SK-N-SH (cell line): ENCODE measurements at regions not wholly inside any gene's neighbourhood (a gene's known extent, or its start where the extent isn't known, plus 50 kb on each side); places are given as distances from the start of the nearest gene placed in this dataset.

ENCODE experiments used
- CTCF ChIA-PET: fragments of 300-600, 350-600 bp; formaldehyde crosslinking; extraction: SDS; loops from one replicate; lab custom pipeline; 2021; lab: Yijun Ruan, JAX
- POLR2A ChIA-PET: fragments of 350-600 bp; sonication (Branson Sonifier 250); formaldehyde crosslinking; extraction: SDS; loops from one replicate; lab custom pipeline; 2020; ENCODE audit warnings: antibody characterized with exemption, inconsistent platforms; lab: Yijun Ruan, JAX
- DNase-seq: peaks from one replicate; pipeline ENCODE4 v3.0.0; 2012
- H2AFZ ChIP-seq: fragments of 200-600 bp; sonication (generic); 2 replicates; pipeline ENCODE4 v1.8.1; 2016; ENCODE audit warnings: antibody characterized with exemption, mild to moderate bottlenecking, low read depth
- H3F3A ChIP-seq: fragments of 200-600 bp; sonication (generic); replicated peaks from 2 replicates; pipeline ENCODE3; 2016; ENCODE audit warnings: antibody characterized with exemption, mild to moderate bottlenecking; ENCODE audit not compliant: insufficient read depth
- H3K27ac ChIP-seq, 2 experiments: fragments of 200-500 bp in 1 of 2; fragments of 200-600 bp in 1 of 2; sonication (Bioruptor generic) in 1 of 2; sonication (generic), shearing (Covaris generic) in 1 of 2; 2 replicates each; pipeline versions ENCODE4 v1.5.1 to v1.6.1; 2014 to 2016; ENCODE audit warnings: low read depth in 2 of 2, inconsistent platforms in 1 of 2, low read length in 1 of 2, mild to moderate bottlenecking in 1 of 2, mixed read lengths in 1 of 2
- H3K27me3 ChIP-seq: fragments of 200-600 bp; sonication (generic), shearing (Covaris generic); 2 replicates; pipeline ENCODE4 v1.6.1; 2016; ENCODE audit warnings: mixed run types; ENCODE audit not compliant: insufficient read depth
- H3K36me3 ChIP-seq, 2 experiments: fragments of 200-500 bp in 1 of 2; fragments of 200-600 bp in 1 of 2; sonication (Bioruptor generic) in 1 of 2; sonication (generic) in 1 of 2; replicated peaks in 1 of 2; 2 replicates each; pipeline versions ENCODE3 to v1.5.1; 2014 to 2016; ENCODE audit warnings: low read length in 1 of 2, mild to moderate bottlenecking in 1 of 2; ENCODE audit not compliant: insufficient read depth in 2 of 2, control insufficient read depth in 1 of 2
- H3K4me1 ChIP-seq, 2 experiments: fragments of 200-500 bp in 1 of 2; fragments of 200-600 bp in 1 of 2; sonication (Bioruptor generic) in 1 of 2; sonication (generic), shearing (Covaris generic) in 1 of 2; 2 replicates each; pipeline versions ENCODE4 v1.5.1 to v1.6.1; 2014 to 2016; ENCODE audit warnings: low read depth in 1 of 2, low read length in 1 of 2, mixed run types in 1 of 2; ENCODE audit not compliant: insufficient read depth in 2 of 2, control insufficient read depth in 1 of 2
- H3K4me2 ChIP-seq: fragments of 200-600 bp; sonication (generic), shearing (Covaris generic); 2 replicates; pipeline ENCODE4 v1.6.1; 2017; ENCODE audit warnings: mixed run types
- H3K4me3 ChIP-seq, 2 experiments: fragments of 200-500 bp in 1 of 2; fragments of 200-600 bp in 1 of 2; sonication (Bioruptor generic) in 1 of 2; sonication (generic), shearing (Covaris generic) in 1 of 2; 2 replicates each; pipeline versions ENCODE4 v1.5.1 to v1.8.1; 2014 to 2016; ENCODE audit warnings: low read depth in 2 of 2, inconsistent platforms in 1 of 2, low read length in 1 of 2, mild to moderate bottlenecking in 1 of 2, mixed read lengths in 1 of 2, moderate library complexity in 1 of 2
- H3K79me2 ChIP-seq: fragments of 200-600 bp; sonication (generic); 2 replicates; pipeline ENCODE4 v1.8.1; 2017; ENCODE audit warnings: mild to moderate bottlenecking; ENCODE audit not compliant: insufficient read depth
- H3K9ac ChIP-seq: fragments of 200-600 bp; sonication (generic); 2 replicates; pipeline ENCODE4 v1.6.1; 2017; ENCODE audit warnings: mixed run types
- H3K9me2 ChIP-seq: fragments of 200-600 bp; sonication (generic); 2 replicates; pipeline ENCODE4 v1.6.1; 2017; ENCODE audit warnings: mixed run types
- H3K9me3 ChIP-seq: fragments of 200-600 bp; sonication (generic); 2 replicates; pipeline ENCODE4 v1.6.1; 2017; ENCODE audit warnings: mixed run types, mild to moderate bottlenecking, moderate library complexity
- H4K20me1 ChIP-seq: fragments of 200-600 bp; sonication (generic); 2 replicates; pipeline ENCODE4 v1.6.1; 2017; ENCODE audit warnings: mild to moderate bottlenecking, mixed run types; ENCODE audit not compliant: insufficient read depth
- CHD2 ChIP-seq: fragments of 150-350 bp; IDR thresholded peaks from 2 replicates; pipeline ENCODE4 v1.6.1; 2018; ENCODE audit warnings: low read length; ENCODE audit not compliant: partially characterized antibody
- CTCF ChIP-seq: fragments of 200-600 bp; sonication (generic); IDR thresholded peaks from 2 replicates; pipeline ENCODE4 v1.6.1; 2017; ENCODE audit warnings: antibody characterized with exemption, mild to moderate bottlenecking, moderate library complexity
- ELF1 ChIP-seq: IDR thresholded peaks from 2 replicates; pipeline ENCODE4 v1.4.0; 2012
- EP300 ChIP-seq, 2 experiments: IDR thresholded peaks; 2 replicates each; pipeline versions ENCODE4 v1.4.0 to v1.6.1; 2012; ENCODE audit warnings: borderline replicate concordance in 1 of 2, low read depth in 1 of 2, low read length in 1 of 2
- GABPA ChIP-seq: IDR thresholded peaks from 2 replicates; pipeline ENCODE4 v1.4.0; 2012; ENCODE audit warnings: low read depth, mild to moderate bottlenecking
- MAX ChIP-seq: IDR thresholded peaks from 2 replicates; pipeline ENCODE4 v1.4.0; 2012; ENCODE audit warnings: low read depth
- MEF2A ChIP-seq: IDR thresholded peaks from 2 replicates; pipeline ENCODE4 v1.4.0; 2012; ENCODE audit warnings: low read depth, borderline replicate concordance
- MXI1 ChIP-seq: IDR thresholded peaks from 2 replicates; pipeline ENCODE4 v1.6.1; 2012; ENCODE audit warnings: mild to moderate bottlenecking, low read depth, low read length, improper control_type of control experiment
- NFIC ChIP-seq: IDR thresholded peaks from 2 replicates; pipeline ENCODE4 v1.4.0; 2012; ENCODE audit warnings: borderline replicate concordance
- PBX3 ChIP-seq: IDR thresholded peaks from 2 replicates; pipeline ENCODE4; 2012
- RAD21 ChIP-seq: IDR thresholded peaks from 2 replicates; pipeline ENCODE4 v1.6.1; 2012; ENCODE audit warnings: mild to moderate bottlenecking, low read length
- SIN3A ChIP-seq: IDR thresholded peaks from 2 replicates; pipeline ENCODE4 v1.6.1; 2012; ENCODE audit warnings: low read depth, mild to moderate bottlenecking, low read length, moderate library complexity, borderline replicate concordance
- SMC3 ChIP-seq: IDR thresholded peaks from 2 replicates; pipeline ENCODE4 v1.6.1; 2012; ENCODE audit warnings: low read depth, low read length, improper control_type of control experiment
- TAF1 ChIP-seq: IDR thresholded peaks from 2 replicates; pipeline ENCODE4 v1.6.1; 2012; ENCODE audit warnings: low read depth, mild to moderate bottlenecking, low read length, moderate library complexity, borderline replicate concordance
- USF1 ChIP-seq: IDR thresholded peaks from 2 replicates; pipeline ENCODE4 v1.4.0; 2012; ENCODE audit warnings: low read depth, borderline replicate concordance
- WGBS: methylation state at CpG from one replicate; pipeline ENCODE4 v1.1.6; 2017; ENCODE audit warnings: low lambda C conversion rate; 5-methylcytosine and 5-hydroxymethylcytosine counted together

GRCh38 chr13:84129966-84130365, 247.7 kb upstream of the SLITRK1 start:
- Histone ChIP-seq H3K79me2 (no peaks in the 10 kb centered on the region), H3K27me3 (no peaks in the 10 kb centered on the region), H3K27ac (no peak overlapping the region), H3K9ac (no peak overlapping the region), H3K4me3 (no peak overlapping the region), H3K4me2 (no peak overlapping the region), H3K9me2 (no peaks in the 10 kb centered on the region), H3F3A (no peaks in the 10 kb centered on the region), H3K36me3 (no peaks in the 10 kb centered on the region), H3K4me1 (no peaks in the 10 kb centered on the region), H3K9me3 (no peaks in the 10 kb centered on the region), H4K20me1 (no peaks in the 10 kb centered on the region), H2AFZ (no peak overlapping the region)
- CTCF ChIA-PET = no interaction called here
- 3% methylated on average over 2 of the region's 2 CpGs for WGBS
- no peak for DNase-seq
- POLR2A ChIA-PET = no interaction called here
- TF ChIP-seq PBX3 = no peak
- TF ChIP-seq MXI1 = no peak
- no peak for TF ChIP-seq SIN3A
- TF ChIP-seq CHD2 = no peak

- CTCF ChIA-PET = no interaction called here
- no peak overlapping the region for H3K27ac ChIP-seq
- DNase-seq = no peak
- H2AFZ ChIP-seq = no peak overlapping the region
- no peak for TF ChIP-seq CTCF
- no peak for TF ChIP-seq SMC3
- no peak for TF ChIP-seq TAF1
- TF ChIP-seq ELF1 = no peak
- TF ChIP-seq EP300 (IDR thresholded peaks at IDR 0.05; ENCODE audit: borderline replicate concordance in 1 of 2, low read depth in 1 of 2, low read length in 1 of 2) = no peak
- no peak for TF ChIP-seq USF1
- no peak for TF ChIP-seq MXI1
- TF ChIP-seq MAX = no peak
- TF ChIP-seq MEF2A = no peak
- TF ChIP-seq RAD21 = no peak
- TF ChIP-seq GABPA = no peak
- TF ChIP-seq NFIC = no peak
- H3K9me3 ChIP-seq = no peaks in the 10 kb centered on the region
- WGBS = 70% methylated on average over 6 of the region's 8 CpGs
- H3F3A ChIP-seq = no peaks in the 10 kb centered on the region
- POLR2A ChIA-PET = no interaction called here
- H3K4me1 ChIP-seq = no peaks in the 10 kb centered on the region
- H3K4me3 ChIP-seq = no peak overlapping the region
- H4K20me1 ChIP-seq = no peaks in the 10 kb centered on the region
- H3K79me2 ChIP-seq = no peaks in the 10 kb centered on the region
- no peak overlapping the region for H3K4me2 ChIP-seq
- H3K9me2 ChIP-seq = no peaks in the 10 kb centered on the region
- H3K9ac ChIP-seq = no peak overlapping the region
- no peaks in the 10 kb centered on the region for H3K27me3 ChIP-seq
- H3K36me3 ChIP-seq = no peaks in the 10 kb centered on the region
Measured at GRCh38 chr13:84127597-84128128, 245.4 kb upstream of the SLITRK1 start.
